Neural crest cell (in vitro differentiated cells): ENCODE measurements at regions not wholly inside any gene's neighbourhood (a gene's known extent, or its start where the extent isn't known, plus 50 kb on each side); places are given as distances from the start of the nearest gene placed in this dataset.
A peak's percentile ranks its signal among the peaks of the same experiment; 100 is the strongest.

Experiments used
- DNase-seq: peaks from one replicate; pipeline ENCODE4 v3.0.0; 2021; ENCODE audit warnings: low read depth, mixed read lengths, low spot score
- H3K27ac Mint-ChIP-seq: one replicate; pipeline ENCODE4 v1.8.0; 2021; ENCODE audit warnings: mild to moderate bottlenecking, mixed read lengths; ENCODE audit not compliant: unreplicated experiment
- H3K27me3 Mint-ChIP-seq: 2 replicates; pipeline ENCODE4 v1.8.0; 2021; ENCODE audit warnings: low read depth, mild to moderate bottlenecking, mixed read lengths
- H3K36me3 Mint-ChIP-seq: 2 replicates; pipeline ENCODE4 v1.8.0; 2021; ENCODE audit warnings: low read depth, mild to moderate bottlenecking, mixed read lengths
- H3K4me1 Mint-ChIP-seq: 2 replicates; pipeline ENCODE4 v1.8.0; 2021; ENCODE audit warnings: mixed read lengths
- H3K4me3 Mint-ChIP-seq: one replicate; pipeline ENCODE4 v1.8.0; 2021; ENCODE audit warnings: mild to moderate bottlenecking, mixed read lengths
- H3K9me3 Mint-ChIP-seq: 2 replicates; pipeline ENCODE4 v1.8.0; 2021; ENCODE audit warnings: mixed read lengths
- TF ChIP-seq, protein P1 (sequence below): fragments of 200-600 bp; sonication (generic); conservative IDR thresholded peaks from 2 replicates; pipeline ENCODE4 v1.5.0; 2021; ENCODE audit warnings: antibody characterized with exemption, mild to moderate bottlenecking

DNA sequence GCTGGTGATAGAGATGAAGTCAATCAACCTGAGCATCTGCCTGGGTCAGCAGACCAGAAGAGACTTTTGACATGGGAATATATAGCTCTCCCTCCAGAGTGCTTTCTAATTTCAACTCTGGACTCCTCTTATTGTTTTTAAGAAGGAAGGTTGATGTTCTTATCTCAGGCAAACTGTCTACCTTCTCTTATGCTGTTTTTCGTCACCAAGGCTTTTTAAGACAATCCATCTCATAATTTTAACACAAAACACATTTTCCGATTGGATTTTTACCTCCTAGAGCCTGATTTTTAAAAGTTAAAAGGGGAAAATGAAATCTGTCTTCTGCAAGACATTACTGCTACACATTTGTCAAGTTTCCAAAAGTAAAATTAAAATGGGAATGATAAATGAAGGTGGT lies 368.7 kb upstream of the MIS18BP1 start:
- Mint-ChIP-seq H3K27ac (no peak overlapping the region), H3K9me3 (no peaks in the 10 kb centered on the region), H3K4me3 (no peak overlapping the region), H3K4me1 (no peaks in the 10 kb centered on the region), H3K36me3 (no peaks in the 10 kb centered on the region), H3K27me3 (no peaks in the 10 kb centered on the region)
- DNase-seq = no peak
- TF ChIP-seq, protein P1, sequence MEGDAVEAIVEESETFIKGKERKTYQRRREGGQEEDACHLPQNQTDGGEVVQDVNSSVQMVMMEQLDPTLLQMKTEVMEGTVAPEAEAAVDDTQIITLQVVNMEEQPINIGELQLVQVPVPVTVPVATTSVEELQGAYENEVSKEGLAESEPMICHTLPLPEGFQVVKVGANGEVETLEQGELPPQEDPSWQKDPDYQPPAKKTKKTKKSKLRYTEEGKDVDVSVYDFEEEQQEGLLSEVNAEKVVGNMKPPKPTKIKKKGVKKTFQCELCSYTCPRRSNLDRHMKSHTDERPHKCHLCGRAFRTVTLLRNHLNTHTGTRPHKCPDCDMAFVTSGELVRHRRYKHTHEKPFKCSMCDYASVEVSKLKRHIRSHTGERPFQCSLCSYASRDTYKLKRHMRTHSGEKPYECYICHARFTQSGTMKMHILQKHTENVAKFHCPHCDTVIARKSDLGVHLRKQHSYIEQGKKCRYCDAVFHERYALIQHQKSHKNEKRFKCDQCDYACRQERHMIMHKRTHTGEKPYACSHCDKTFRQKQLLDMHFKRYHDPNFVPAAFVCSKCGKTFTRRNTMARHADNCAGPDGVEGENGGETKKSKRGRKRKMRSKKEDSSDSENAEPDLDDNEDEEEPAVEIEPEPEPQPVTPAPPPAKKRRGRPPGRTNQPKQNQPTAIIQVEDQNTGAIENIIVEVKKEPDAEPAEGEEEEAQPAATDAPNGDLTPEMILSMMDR = no peak

DNA sequence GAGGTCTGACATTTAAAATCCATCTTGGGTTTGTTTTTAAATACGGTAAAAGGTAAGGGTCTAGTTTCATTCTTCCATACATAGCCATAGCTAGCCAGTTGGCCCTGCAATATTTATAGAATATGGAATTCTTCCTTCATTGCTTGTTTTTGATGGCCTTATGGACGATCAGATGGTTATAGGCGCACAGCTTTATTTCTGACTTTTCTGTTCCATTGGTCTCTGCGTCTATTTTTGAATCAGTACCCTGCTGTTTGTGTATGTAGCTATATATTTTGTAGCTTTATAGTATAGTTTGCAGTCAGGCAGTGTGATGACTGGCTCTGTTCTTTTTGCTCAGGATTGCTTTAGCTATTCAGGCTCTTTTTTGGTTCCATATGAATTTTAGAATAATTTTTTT lies 366.8 kb upstream of the MIS18BP1 start:
- no peaks in the 10 kb centered on the region for H3K9me3 Mint-ChIP-seq
- H3K4me3 Mint-ChIP-seq = no peak overlapping the region
- no peaks in the 10 kb centered on the region for H3K4me1 Mint-ChIP-seq
- no peak overlapping the region for H3K27ac Mint-ChIP-seq
- H3K36me3 Mint-ChIP-seq = no peaks in the 10 kb centered on the region
- no peak for DNase-seq
- no peaks in the 10 kb centered on the region for H3K27me3 Mint-ChIP-seq
- TF ChIP-seq, protein P1 = no peak

DNA sequence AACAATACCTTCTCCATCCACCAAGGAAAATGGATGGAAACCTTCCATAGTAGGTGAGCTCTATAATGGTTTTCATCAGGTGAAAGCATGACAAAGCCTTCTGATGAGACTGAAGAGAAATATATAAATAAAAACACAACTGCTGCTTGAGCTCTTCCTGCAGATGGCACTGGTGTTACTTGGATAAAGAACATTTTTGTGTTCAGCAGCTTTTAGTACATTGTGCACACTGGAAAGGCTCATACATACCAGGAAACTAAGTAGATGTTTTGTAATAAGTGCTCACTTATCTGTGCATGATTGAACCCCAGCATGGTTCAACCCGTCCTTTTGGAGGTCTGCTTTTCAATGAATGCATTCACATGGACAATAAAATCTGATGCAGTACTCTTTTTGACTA lies 357.3 kb upstream of the MIS18BP1 start:
- H3K4me1 Mint-ChIP-seq = no peaks in the 10 kb centered on the region
- H3K9me3 Mint-ChIP-seq = no peaks in the 10 kb centered on the region
- no peak overlapping the region for H3K27ac Mint-ChIP-seq
- no peak for DNase-seq
- no peak overlapping the region for H3K4me3 Mint-ChIP-seq
- no peaks in the 10 kb centered on the region for H3K27me3 Mint-ChIP-seq
- H3K36me3 Mint-ChIP-seq = no peaks in the 10 kb centered on the region
- TF ChIP-seq, protein P1 = peak; percentile 73

DNA sequence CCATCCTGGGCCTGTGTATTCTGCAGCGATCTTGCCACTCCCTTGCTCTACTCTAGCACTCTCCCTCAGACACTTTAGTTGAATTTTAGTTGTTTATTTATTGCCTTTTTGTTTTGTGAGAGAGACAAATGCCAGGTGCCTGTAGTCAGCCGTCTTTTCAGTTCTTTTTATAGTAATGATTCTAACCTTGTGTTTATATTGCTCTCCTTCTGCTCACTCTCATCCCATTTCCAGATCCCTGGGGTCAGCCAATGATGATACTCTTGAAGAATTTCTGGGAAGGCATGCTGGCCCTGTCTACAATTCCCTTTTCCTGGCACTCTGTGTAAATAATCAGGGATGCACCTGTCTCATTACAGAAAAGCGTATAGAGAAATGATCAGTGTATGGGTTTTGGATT lies 334.1 kb upstream of the MIS18BP1 start:
- Mint-ChIP-seq H3K9me3 (peaks cover 4% of the 10 kb centered on the region), H3K4me3 (no peak overlapping the region), H3K27ac (no peak overlapping the region), H3K36me3 (no peaks in the 10 kb centered on the region), H3K4me1 (no peaks in the 10 kb centered on the region), H3K27me3 (no peaks in the 10 kb centered on the region)
- DNase-seq = no peak
- TF ChIP-seq, protein P1 = no peak

DNA sequence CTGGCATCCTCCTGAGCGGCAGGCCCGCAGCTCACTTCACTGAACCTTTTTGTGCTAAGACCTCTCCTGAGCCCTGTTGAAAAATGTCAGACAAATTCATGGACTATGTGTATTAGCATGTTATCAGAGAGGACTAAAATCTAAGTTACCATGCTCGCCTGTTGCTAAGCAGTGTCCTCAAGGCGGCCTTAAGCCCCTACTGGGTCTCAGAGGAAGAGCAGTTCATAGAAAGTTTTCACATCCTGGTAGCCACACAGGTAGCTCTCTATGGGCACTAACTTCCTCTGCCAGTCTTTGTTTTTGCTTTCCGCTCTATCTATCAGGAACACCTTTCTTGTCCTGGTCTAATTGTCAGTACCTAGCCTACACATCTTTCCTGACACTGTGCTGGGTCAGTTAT lies 306.6 kb upstream of the MIS18BP1 start:
- no peaks in the 10 kb centered on the region for H3K4me1 Mint-ChIP-seq

More for the DNA sequence above, 306.6 kb upstream of the MIS18BP1 start:
- Mint-ChIP-seq H3K27ac (no peak overlapping the region), H3K4me3 (no peak overlapping the region), H3K36me3 (no peaks in the 10 kb centered on the region), H3K27me3 (no peaks in the 10 kb centered on the region), H3K9me3 (no peaks in the 10 kb centered on the region)
- TF ChIP-seq, protein P1 = no peak
- DNase-seq = no peak
